ENCODE measurements at regions not wholly inside any gene's neighbourhood (a gene's known extent, or its start where the extent isn't known, plus 50 kb on each side); places are given as distances from the start of the nearest gene placed in this dataset.

GRCh38 chr11:122307476-122308035, 191.5 kb upstream of the BLID start:
- H3K4me3 ChIP-seq (ENCODE audit: low read depth, low read length), result no peak overlapping the region
- TF ChIP-seq POLR2A (IDR thresholded peaks at IDR 0.05; ENCODE audit: extremely low read depth, insufficient read length) (no peak), MYC (IDR thresholded peaks at IDR 0.05; ENCODE audit: low read depth, low read length) (no peak)
- TF ChIP-seq, protein P1, sequence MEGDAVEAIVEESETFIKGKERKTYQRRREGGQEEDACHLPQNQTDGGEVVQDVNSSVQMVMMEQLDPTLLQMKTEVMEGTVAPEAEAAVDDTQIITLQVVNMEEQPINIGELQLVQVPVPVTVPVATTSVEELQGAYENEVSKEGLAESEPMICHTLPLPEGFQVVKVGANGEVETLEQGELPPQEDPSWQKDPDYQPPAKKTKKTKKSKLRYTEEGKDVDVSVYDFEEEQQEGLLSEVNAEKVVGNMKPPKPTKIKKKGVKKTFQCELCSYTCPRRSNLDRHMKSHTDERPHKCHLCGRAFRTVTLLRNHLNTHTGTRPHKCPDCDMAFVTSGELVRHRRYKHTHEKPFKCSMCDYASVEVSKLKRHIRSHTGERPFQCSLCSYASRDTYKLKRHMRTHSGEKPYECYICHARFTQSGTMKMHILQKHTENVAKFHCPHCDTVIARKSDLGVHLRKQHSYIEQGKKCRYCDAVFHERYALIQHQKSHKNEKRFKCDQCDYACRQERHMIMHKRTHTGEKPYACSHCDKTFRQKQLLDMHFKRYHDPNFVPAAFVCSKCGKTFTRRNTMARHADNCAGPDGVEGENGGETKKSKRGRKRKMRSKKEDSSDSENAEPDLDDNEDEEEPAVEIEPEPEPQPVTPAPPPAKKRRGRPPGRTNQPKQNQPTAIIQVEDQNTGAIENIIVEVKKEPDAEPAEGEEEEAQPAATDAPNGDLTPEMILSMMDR (IDR thresholded peaks at IDR 0.05; ENCODE audit: low read depth, low read length), result no peak
- TF ChIP-seq, protein P2, sequence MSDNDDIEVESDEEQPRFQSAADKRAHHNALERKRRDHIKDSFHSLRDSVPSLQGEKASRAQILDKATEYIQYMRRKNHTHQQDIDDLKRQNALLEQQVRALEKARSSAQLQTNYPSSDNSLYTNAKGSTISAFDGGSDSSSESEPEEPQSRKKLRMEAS (IDR thresholded peaks at IDR 0.05; ENCODE audit: low read depth, low read length), result no peak

GRCh38 chr11:122306831-122307391, 190.9 kb upstream of the BLID start:
- no peak overlapping the region for H3K4me3 ChIP-seq (ENCODE audit: low read depth, low read length)
- DNase-seq (ENCODE audit: low read depth), result no peak
- TF ChIP-seq POLR2A (IDR thresholded peaks at IDR 0.05; ENCODE audit: extremely low read depth, insufficient read length), result no peak
- TF ChIP-seq, protein P1 (IDR thresholded peaks at IDR 0.05; ENCODE audit: low read depth, low read length), result no peak
- TF ChIP-seq, protein P2 (IDR thresholded peaks at IDR 0.05; ENCODE audit: low read depth, low read length), result no peak
- no peak for TF ChIP-seq MYC (IDR thresholded peaks at IDR 0.05; ENCODE audit: low read depth, low read length)

More at GRCh38 chr11:122307476-122308035, 191.5 kb upstream of the BLID start:
- DNase-seq (ENCODE audit: low read depth), result no peak

GRCh38 chr11:122305426-122306320, 189.7 kb upstream of the BLID start:
- TF ChIP-seq, protein P2 (IDR thresholded peaks at IDR 0.05; ENCODE audit: low read depth, low read length), result no peak
- no peak for TF ChIP-seq MYC (IDR thresholded peaks at IDR 0.05; ENCODE audit: low read depth, low read length)
- no peak for TF ChIP-seq POLR2A (IDR thresholded peaks at IDR 0.05; ENCODE audit: extremely low read depth, insufficient read length)
- TF ChIP-seq, protein P1 (IDR thresholded peaks at IDR 0.05; ENCODE audit: low read depth, low read length), result no peak
- no peak for DNase-seq (ENCODE audit: low read depth)

DNA sequence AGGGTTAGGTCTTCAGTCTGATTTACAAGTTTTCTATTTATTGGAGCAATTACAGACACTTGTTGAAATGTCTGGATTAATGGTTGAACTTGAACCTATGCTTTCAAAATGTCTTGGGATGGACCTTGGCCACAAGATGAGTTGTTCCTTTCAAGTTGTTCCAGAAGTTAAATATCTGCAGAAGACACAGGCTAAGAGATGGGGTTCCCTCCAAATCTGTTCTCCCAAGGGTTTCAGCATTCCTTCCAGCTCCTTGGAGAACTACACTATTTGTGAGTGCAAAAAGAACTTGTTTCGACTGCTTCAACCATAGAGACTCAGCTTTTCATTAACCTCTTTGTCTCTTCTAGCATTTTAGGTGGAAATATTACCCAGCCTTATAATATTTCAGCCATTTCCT, 189.0 kb upstream of the BLID start:
- DNase-seq (ENCODE audit: low read depth), result no peak
- no peak overlapping the region for H3K4me3 ChIP-seq (ENCODE audit: low read depth, low read length)
- TF ChIP-seq MYC (IDR thresholded peaks at IDR 0.05; ENCODE audit: low read depth, low read length), result no peak
- TF ChIP-seq, protein P2 (IDR thresholded peaks at IDR 0.05; ENCODE audit: low read depth, low read length), result no peak
- TF ChIP-seq, protein P1 (IDR thresholded peaks at IDR 0.05; ENCODE audit: low read depth, low read length), result no peak

More at GRCh38 chr11:122305426-122306320, 189.7 kb upstream of the BLID start:
- no peak overlapping the region for H3K4me3 ChIP-seq (ENCODE audit: low read depth, low read length)

- no peak for TF ChIP-seq MYC (IDR thresholded peaks at IDR 0.05; ENCODE audit: low read depth, low read length)
- TF ChIP-seq, protein P1 (IDR thresholded peaks at IDR 0.05; ENCODE audit: low read depth, low read length), result no peak
- no peak for TF ChIP-seq POLR2A (IDR thresholded peaks at IDR 0.05; ENCODE audit: extremely low read depth, insufficient read length)
- TF ChIP-seq, protein P2 (IDR thresholded peaks at IDR 0.05; ENCODE audit: low read depth, low read length), result no peak
- H3K4me3 ChIP-seq (ENCODE audit: low read depth, low read length), result no peak overlapping the region
- DNase-seq (ENCODE audit: low read depth), result no peak
Observed at GRCh38 chr11:122304306-122304705, 188.3 kb upstream of the BLID start.
